Effector memory CD4-positive, alpha-beta T cell (primary cell): ENCODE measurements at regions not wholly inside any gene's neighbourhood (a gene's known extent, or its start where the extent isn't known, plus 50 kb on each side); places are given as distances from the start of the nearest gene placed in this dataset.

Experiments used
- DNase-seq, 3 donors: peaks; one replicate each; pipeline ENCODE4 v3.0.0-alpha.2; 2020
- H3K27ac ChIP-seq: 2 replicates; pipeline ENCODE4 v1.7.0; 2013; ENCODE audit warnings: mild to moderate bottlenecking, low read length, moderate library complexity; ENCODE audit not compliant: insufficient read depth, poor library complexity, severe bottlenecking
- H3K27me3 ChIP-seq: replicated peaks from 2 replicates; pipeline ENCODE4 v1.7.0; 2013; ENCODE audit warnings: mild to moderate bottlenecking, low read length; ENCODE audit not compliant: insufficient read depth, control insufficient read depth, poor library complexity, severe bottlenecking
- H3K36me3 ChIP-seq: 2 replicates; pipeline ENCODE4 v1.7.0; 2013; ENCODE audit warnings: mild to moderate bottlenecking, low read length, moderate library complexity; ENCODE audit not compliant: control insufficient read depth, insufficient read depth
- H3K4me1 ChIP-seq: 2 replicates; pipeline ENCODE4 v1.7.0; 2013; ENCODE audit warnings: low read length, mild to moderate bottlenecking; ENCODE audit not compliant: control insufficient read depth, insufficient read depth, poor library complexity, severe bottlenecking
- H3K4me3 ChIP-seq: 2 replicates; pipeline ENCODE4 v1.7.0; 2013; ENCODE audit warnings: low read length, low read depth, mild to moderate bottlenecking; ENCODE audit not compliant: insufficient read depth, poor library complexity, severe bottlenecking
- H3K9me3 ChIP-seq: 2 replicates; pipeline ENCODE4 v1.7.0; 2013; ENCODE audit warnings: mild to moderate bottlenecking, low read length, moderate library complexity; ENCODE audit not compliant: control insufficient read depth

- no peaks in the 10 kb centered on the region for H3K36me3 ChIP-seq
- no peak for DNase-seq
- H3K9me3 ChIP-seq: no peaks in the 10 kb centered on the region
- H3K27ac ChIP-seq: no peak overlapping the region
- H3K4me3 ChIP-seq: no peak overlapping the region
- H3K4me1 ChIP-seq: no peaks in the 10 kb centered on the region
- H3K27me3 ChIP-seq: no peaks in the 10 kb centered on the region
Measured at GRCh38 chr18:24560511-24560981, 100.1 kb downstream of the HRH4 start.

- no peaks in the 10 kb centered on the region for H3K27me3 ChIP-seq
Measured at GRCh38 chr18:24561369-24561965, 101.0 kb downstream of the HRH4 start.

GRCh38 chr18:24567199-24567598 is 106.8 kb downstream of the HRH4 start:
- Histone ChIP-seq H3K27me3 (no peaks in the 10 kb centered on the region), H3K9me3 (no peaks in the 10 kb centered on the region), H3K4me1 (no peaks in the 10 kb centered on the region), H3K4me3 (no peak overlapping the region), H3K27ac (no peak overlapping the region), H3K36me3 (no peaks in the 10 kb centered on the region)
- no peak for DNase-seq

More at GRCh38 chr18:24561369-24561965, 101.0 kb downstream of the HRH4 start:
- Histone ChIP-seq H3K4me3 (no peak overlapping the region), H3K9me3 (no peaks in the 10 kb centered on the region), H3K36me3 (no peaks in the 10 kb centered on the region), H3K4me1 (no peaks in the 10 kb centered on the region), H3K27ac (no peak overlapping the region)
- no peak for DNase-seq

GRCh38 chr18:24570716-24571115 is 110.3 kb downstream of the HRH4 start:
- H3K4me3 ChIP-seq: no peak overlapping the region
- H3K9me3 ChIP-seq: no peaks in the 10 kb centered on the region

GRCh38 chr18:24582771-24583170 is 122.3 kb downstream of the HRH4 start:
- Histone ChIP-seq H3K36me3 (no peaks in the 10 kb centered on the region), H3K4me3 (no peak overlapping the region), H3K27me3 (no peaks in the 10 kb centered on the region), H3K9me3 (no peaks in the 10 kb centered on the region), H3K27ac (no peak overlapping the region), H3K4me1 (no peaks in the 10 kb centered on the region)
- no peak for DNase-seq

More at GRCh38 chr18:24570716-24571115, 110.3 kb downstream of the HRH4 start:
- no peaks in the 10 kb centered on the region for H3K4me1 ChIP-seq
- H3K27ac ChIP-seq: no peak overlapping the region
- no peaks in the 10 kb centered on the region for H3K27me3 ChIP-seq
- H3K36me3 ChIP-seq: no peaks in the 10 kb centered on the region
- no peak for DNase-seq

GRCh38 chr18:24584205-24584604 is 123.8 kb downstream of the HRH4 start:
- no peaks in the 10 kb centered on the region for H3K36me3 ChIP-seq
- no peak overlapping the region for H3K4me3 ChIP-seq
- no peak for DNase-seq
- no peaks in the 10 kb centered on the region for H3K9me3 ChIP-seq
- H3K4me1 ChIP-seq: no peaks in the 10 kb centered on the region
- no peaks in the 10 kb centered on the region for H3K27me3 ChIP-seq
- H3K27ac ChIP-seq: no peak overlapping the region

- H3K27me3 ChIP-seq: no peaks in the 10 kb centered on the region
- DNase-seq: no peak
- H3K36me3 ChIP-seq: no peaks in the 10 kb centered on the region
- H3K27ac ChIP-seq: no peak overlapping the region
- H3K4me3 ChIP-seq: no peak overlapping the region
- no peaks in the 10 kb centered on the region for H3K4me1 ChIP-seq
- H3K9me3 ChIP-seq: no peaks in the 10 kb centered on the region
Measured at GRCh38 chr18:24584813-24585212, 124.4 kb downstream of the HRH4 start.

- Histone ChIP-seq H3K27ac (no peak overlapping the region), H3K27me3 (no peaks in the 10 kb centered on the region), H3K4me3 (no peak overlapping the region), H3K9me3 (no peaks in the 10 kb centered on the region), H3K36me3 (no peaks in the 10 kb centered on the region), H3K4me1 (no peaks in the 10 kb centered on the region)
- DNase-seq: no peak
Measured at GRCh38 chr18:24585996-24586566, 125.6 kb downstream of the HRH4 start.

GRCh38 chr18:24586662-24587360 is 126.4 kb downstream of the HRH4 start:
- H3K36me3 ChIP-seq: no peaks in the 10 kb centered on the region
- DNase-seq: no peak
- no peaks in the 10 kb centered on the region for H3K4me1 ChIP-seq
- no peak overlapping the region for H3K27ac ChIP-seq
- no peaks in the 10 kb centered on the region for H3K9me3 ChIP-seq
- H3K4me3 ChIP-seq: no peak overlapping the region
- no peaks in the 10 kb centered on the region for H3K27me3 ChIP-seq

- no peaks in the 10 kb centered on the region for H3K36me3 ChIP-seq
- no peak overlapping the region for H3K4me3 ChIP-seq
- no peaks in the 10 kb centered on the region for H3K27me3 ChIP-seq
- H3K9me3 ChIP-seq: no peaks in the 10 kb centered on the region
- H3K27ac ChIP-seq: no peak overlapping the region
- H3K4me1 ChIP-seq: no peaks in the 10 kb centered on the region
- no peak for DNase-seq
Measured at GRCh38 chr18:24588440-24588839, 128.0 kb downstream of the HRH4 start.
